BLaER1 treated with 17β-estradiol and CSF1 and Interleukin-3, amounts not matched to agents 10 nM and 100 nM (cell line): ENCODE measurements at regions not wholly inside any gene's neighbourhood (a gene's known extent, or its start where the extent isn't known, plus 50 kb on each side); places are given as distances from the start of the nearest gene placed in this dataset.
A peak's percentile ranks its signal among the peaks of the same experiment; 100 is the strongest.

Source experiments
- H3K27ac ChIP-seq, 11 experiments: shearing (Covaris generic); formaldehyde crosslinking; 2 replicates each; pipeline ENCODE4 v1.8.1; 2022
- H3K27me3 ChIP-seq, 11 experiments: shearing (Covaris generic); formaldehyde crosslinking; 2 replicates each; pipeline ENCODE4 v1.8.1; 2022
- H3K36me3 ChIP-seq, 11 experiments: shearing (Covaris generic); formaldehyde crosslinking; 2 replicates each; pipeline ENCODE4 v1.8.1; 2022
- H3K4me1 ChIP-seq, 10 experiments: shearing (Covaris generic); formaldehyde crosslinking; 2 replicates each; pipeline ENCODE4 v1.8.1; 2022
- H3K4me2 ChIP-seq, 11 experiments: shearing (Covaris generic); formaldehyde crosslinking; 2 replicates each; pipeline ENCODE4 v1.8.1; 2022
- H3K4me3 ChIP-seq, 10 experiments: shearing (Covaris generic); formaldehyde crosslinking; 2 replicates each; pipeline ENCODE4 v1.8.1; 2022
- H3K9ac ChIP-seq, 11 experiments: shearing (Covaris generic); formaldehyde crosslinking; 2 replicates each; pipeline ENCODE4 v1.8.1; 2022
- H3K9me3 ChIP-seq, 11 experiments: shearing (Covaris generic); formaldehyde crosslinking; replicated peaks in 1 of 11; 2 replicates each; pipeline ENCODE4 v1.8.1; 2022
- H4K20me1 ChIP-seq, 11 experiments: shearing (Covaris generic); formaldehyde crosslinking; 2 replicates each; pipeline ENCODE4 v1.8.1; 2022
- Cebpa-rat ChIP-seq, 11 experiments: shearing (Covaris generic); IDR thresholded peaks; 2 replicates each; pipeline ENCODE4 v1.8.1; 2022

DNA sequence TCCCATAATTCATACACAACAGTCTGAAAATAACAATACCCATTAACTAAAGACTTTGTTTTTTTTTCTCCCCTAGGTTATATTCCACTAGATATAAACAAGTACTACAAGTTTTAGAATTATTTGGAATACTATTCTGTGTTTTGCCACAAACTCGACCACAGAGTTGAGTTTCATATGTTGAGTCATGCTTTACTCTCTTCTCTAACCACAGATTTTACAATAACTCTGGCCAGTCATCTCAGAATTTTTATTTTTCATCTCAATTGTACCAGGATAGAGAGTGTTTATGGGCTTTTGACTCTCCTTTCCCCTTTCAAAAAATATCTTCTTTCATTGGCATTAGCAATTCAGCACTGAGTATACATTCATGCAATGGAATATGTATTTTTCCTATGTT is 348.7 kb upstream of the GALNT5 start:
- no peak for TF ChIP-seq Cebpa-rat (IDR thresholded peaks at IDR 0.05)
- no peak overlapping the region for H3K4me3 ChIP-seq
- no peaks in the 10 kb centered on the region for H3K9me3 ChIP-seq
- no peaks in the 10 kb centered on the region for H4K20me1 ChIP-seq
- no peak overlapping the region for H3K9ac ChIP-seq
- no peak overlapping the region for H3K27ac ChIP-seq
- H3K36me3 ChIP-seq, result no peaks in the 10 kb centered on the region
- H3K27me3 ChIP-seq, result peaks cover 0 to 50% (median 0%) of the 10 kb centered on the region in 11 experiments; a peak in 7 of 22 replicates
- H3K4me2 ChIP-seq, result peak overlapping the region in 3 of 11 experiments; percentile 12 to 27 (median 26); a peak in 3 of 22 replicates
- peaks cover 0 to 8% (median 0%) of the 10 kb centered on the region in 10 experiments; a peak in 3 of 20 replicates for H3K4me1 ChIP-seq

DNA sequence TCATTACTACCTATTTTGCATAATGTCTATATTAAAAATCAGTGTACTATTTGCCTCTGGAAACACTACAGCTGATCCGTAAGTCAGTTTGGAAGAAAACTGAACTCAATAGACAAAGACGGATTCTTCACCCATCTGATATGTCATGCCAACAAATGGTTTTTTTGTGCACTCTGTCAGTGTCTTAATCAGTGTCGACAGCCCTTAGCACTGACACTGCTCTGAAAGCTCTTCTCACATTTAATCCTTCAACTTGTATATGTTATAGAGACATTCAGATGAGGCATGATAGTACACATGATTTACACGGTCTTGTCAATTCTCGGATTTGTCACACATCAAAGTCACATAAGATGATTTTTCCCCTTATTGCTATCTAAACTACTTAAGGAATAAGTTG is 347.5 kb upstream of the GALNT5 start:
- H3K4me1 ChIP-seq, result peaks cover 0 to 8% (median 0%) of the 10 kb centered on the region in 10 experiments; a peak in 3 of 20 replicates
- no peak overlapping the region for H3K4me2 ChIP-seq
- H3K27me3 ChIP-seq, result peaks cover 0 to 39% (median 0%) of the 10 kb centered on the region in 11 experiments; a peak in 7 of 22 replicates
- H3K27ac ChIP-seq, result no peak overlapping the region
- no peaks in the 10 kb centered on the region for H3K36me3 ChIP-seq
- no peak overlapping the region for H3K4me3 ChIP-seq
- no peak overlapping the region for H3K9ac ChIP-seq
- no peaks in the 10 kb centered on the region for H4K20me1 ChIP-seq
- TF ChIP-seq Cebpa-rat (IDR thresholded peaks at IDR 0.05), result no peak
- H3K9me3 ChIP-seq, result no peaks in the 10 kb centered on the region

DNA sequence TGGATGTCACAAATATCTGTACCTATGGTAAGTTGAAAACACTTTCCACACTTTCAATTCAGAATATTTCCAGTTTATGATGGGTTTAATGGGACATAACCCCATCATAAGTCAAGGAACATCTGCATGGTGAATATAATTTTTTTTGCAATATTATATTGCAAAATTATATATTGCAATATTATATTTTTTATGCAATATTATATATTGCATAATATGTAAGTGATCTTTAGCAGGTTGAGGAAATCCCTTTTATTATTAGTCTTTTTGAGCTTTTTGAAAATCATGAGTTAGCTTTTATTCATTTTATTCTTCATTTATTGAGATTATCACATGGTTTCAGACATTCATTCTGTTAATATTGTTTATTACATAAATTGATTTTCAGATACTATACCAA is 342.2 kb upstream of the GALNT5 start:
- Histone ChIP-seq H4K20me1 (no peaks in the 10 kb centered on the region), H3K4me3 (no peak overlapping the region), H3K9ac (no peak overlapping the region), H3K9me3 (0 out of 22 replicates have a peak, but pooled peaks cover 0 to 7% (median 0%) of the 10 kb centered on the region in 11 experiments), H3K27me3 (0 out of 22 replicates have a peak, but pooled peaks cover 0 to 5% (median 0%) of the 10 kb centered on the region in 11 experiments), H3K4me1 (no peaks in the 10 kb centered on the region), H3K36me3 (no peaks in the 10 kb centered on the region), H3K4me2 (no peak overlapping the region), H3K27ac (no peak overlapping the region)
- no peak for TF ChIP-seq Cebpa-rat (IDR thresholded peaks at IDR 0.05)

DNA sequence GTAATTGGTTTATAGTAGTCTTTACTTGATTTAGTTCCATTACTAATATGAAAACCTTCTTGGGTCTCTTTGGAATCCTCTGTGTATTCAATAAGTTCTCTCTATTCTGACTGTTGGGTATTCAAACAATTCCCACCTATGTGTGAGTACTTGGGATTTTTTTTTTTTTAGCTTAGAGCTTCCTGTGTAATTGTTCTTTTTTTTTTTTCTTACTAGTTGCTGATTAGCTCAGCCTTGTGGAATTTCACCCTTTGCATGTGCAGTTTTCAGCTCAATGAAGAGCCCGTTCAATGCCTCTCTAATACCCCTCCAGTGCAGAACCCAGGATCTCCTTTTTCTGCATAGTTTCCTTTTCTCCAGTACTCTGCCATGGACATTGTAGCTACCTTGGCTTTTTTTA is 339.1 kb upstream of the GALNT5 start:
- Histone ChIP-seq H3K9me3 (peaks cover 4 to 16% (median 11%) of the 10 kb centered on the region in 11 experiments), H4K20me1 (no peaks in the 10 kb centered on the region), H3K27ac (no peak overlapping the region), H3K4me3 (no peak overlapping the region), H3K9ac (no peak overlapping the region), H3K36me3 (no peaks in the 10 kb centered on the region), H3K4me1 (no peaks in the 10 kb centered on the region), H3K4me2 (no peak overlapping the region), H3K27me3 (no peaks in the 10 kb centered on the region)
- TF ChIP-seq Cebpa-rat (IDR thresholded peaks at IDR 0.05), result no peak

DNA sequence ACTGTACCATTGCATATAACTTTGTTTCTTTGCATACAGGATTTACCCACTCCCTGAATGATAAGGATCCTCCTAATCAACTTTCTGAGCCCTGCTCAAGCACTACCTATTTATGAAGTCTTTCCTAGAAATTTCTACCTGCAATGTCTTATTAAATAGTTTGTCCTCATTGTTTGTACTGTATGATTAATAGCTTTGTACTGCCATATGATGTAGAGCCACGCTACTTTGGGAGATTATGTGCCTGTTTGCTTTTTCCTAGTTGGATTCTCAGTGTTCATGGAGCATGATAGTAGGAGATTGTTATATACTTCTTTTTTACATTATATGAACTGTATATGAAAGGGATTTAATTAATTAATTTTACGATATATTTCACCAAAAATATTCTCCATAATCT is 327.1 kb upstream of the GALNT5 start:
- no peak for TF ChIP-seq Cebpa-rat (IDR thresholded peaks at IDR 0.05)
- H3K36me3 ChIP-seq, result no peaks in the 10 kb centered on the region
- peaks cover 17 to 24% (median 19%) of the 10 kb centered on the region in 11 experiments; a peak in 21 of 22 replicates for H3K9me3 ChIP-seq
- no peaks in the 10 kb centered on the region for H4K20me1 ChIP-seq
- H3K27ac ChIP-seq, result no peak overlapping the region
- no peaks in the 10 kb centered on the region for H3K27me3 ChIP-seq
- H3K4me3 ChIP-seq, result no peak overlapping the region
- H3K4me2 ChIP-seq, result no peak overlapping the region
- no peaks in the 10 kb centered on the region for H3K4me1 ChIP-seq
- no peak overlapping the region for H3K9ac ChIP-seq

DNA sequence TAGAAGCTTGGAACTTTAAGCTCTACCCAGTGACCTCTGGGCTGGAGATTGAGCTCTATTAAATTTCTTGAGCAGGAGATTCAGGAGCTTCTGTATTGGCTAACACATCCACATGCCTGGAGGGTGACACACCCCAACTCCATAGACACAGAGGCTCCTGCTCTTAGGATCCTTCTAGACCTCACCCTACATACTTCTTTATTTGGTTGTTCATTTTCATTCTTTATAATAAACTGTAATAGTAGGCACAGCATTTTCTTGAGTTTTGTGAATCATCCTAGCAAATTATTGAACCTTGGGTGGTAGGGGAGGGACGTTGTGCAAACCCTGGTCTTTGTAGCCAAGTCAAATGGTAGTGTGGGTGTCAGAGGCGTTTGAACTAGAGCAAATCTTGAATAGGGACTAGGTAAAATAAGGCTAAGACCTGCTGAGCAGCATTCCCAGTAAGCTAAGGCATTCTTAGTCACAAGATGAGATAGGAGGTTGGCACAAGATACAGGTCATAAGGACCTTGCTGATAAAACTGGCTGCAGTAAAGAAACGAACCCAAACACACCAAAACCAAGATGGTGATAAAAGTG is 323.8 kb upstream of the GALNT5 start:
- Histone ChIP-seq H3K4me1 (no peaks in the 10 kb centered on the region), H3K9ac (no peak overlapping the region), H3K9me3 (no peaks in the 10 kb centered on the region), H4K20me1 (no peaks in the 10 kb centered on the region), H3K4me3 (no peak overlapping the region), H3K36me3 (no peaks in the 10 kb centered on the region), H3K4me2 (no peak overlapping the region), H3K27ac (no peak overlapping the region), H3K27me3 (no peaks in the 10 kb centered on the region)
- no peak for TF ChIP-seq Cebpa-rat (IDR thresholded peaks at IDR 0.05)

DNA sequence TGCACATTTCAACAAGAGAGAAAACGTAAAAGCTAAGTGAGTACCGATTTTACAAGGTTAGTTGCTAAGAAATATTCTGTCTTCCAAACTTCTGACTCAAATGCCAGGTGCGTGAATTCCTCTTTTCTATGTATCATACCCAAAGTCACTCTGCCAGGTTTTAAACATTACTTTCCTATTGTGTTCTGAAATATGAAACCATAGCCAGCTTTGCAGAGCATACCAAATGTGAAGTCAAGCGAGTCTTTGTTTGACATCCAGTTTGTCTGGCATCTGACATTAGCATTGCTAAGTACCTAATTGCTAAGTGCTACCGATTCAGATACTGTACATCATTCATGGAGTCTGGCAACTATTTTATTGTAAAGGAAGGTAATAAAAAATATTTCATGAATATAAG is 321.9 kb upstream of the GALNT5 start:
- Histone ChIP-seq H3K36me3 (no peaks in the 10 kb centered on the region), H3K4me1 (no peaks in the 10 kb centered on the region), H3K27ac (no peak overlapping the region), H3K4me3 (no peak overlapping the region), H3K4me2 (no peak overlapping the region), H3K9me3 (no peaks in the 10 kb centered on the region), H3K27me3 (no peaks in the 10 kb centered on the region), H4K20me1 (no peaks in the 10 kb centered on the region), H3K9ac (no peak overlapping the region)
- TF ChIP-seq Cebpa-rat (IDR thresholded peaks at IDR 0.05), result no peak

DNA sequence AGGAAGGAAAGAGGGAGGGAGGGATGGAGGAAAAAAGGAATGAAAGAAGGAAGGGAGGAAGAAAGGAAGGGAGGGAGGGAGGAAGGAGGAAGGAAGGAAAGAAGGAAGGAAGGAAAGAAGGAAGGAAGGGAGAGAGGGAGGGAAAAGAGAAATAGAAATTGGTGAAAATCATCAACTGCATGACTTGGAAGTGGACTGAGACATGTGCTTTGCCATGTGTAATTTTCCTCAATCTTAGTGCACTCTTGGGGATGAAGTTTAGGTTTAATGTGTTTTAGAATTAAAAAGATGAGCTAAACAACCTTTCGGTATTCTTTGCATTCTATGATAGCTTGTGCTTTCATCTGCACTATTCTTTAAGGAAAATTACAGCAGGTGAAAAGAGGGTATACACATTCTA is 320.1 kb upstream of the GALNT5 start:
- no peaks in the 10 kb centered on the region for H3K27me3 ChIP-seq
- H3K27ac ChIP-seq, result no peak overlapping the region
- no peaks in the 10 kb centered on the region for H4K20me1 ChIP-seq
- H3K9ac ChIP-seq, result no peak overlapping the region
- H3K9me3 ChIP-seq, result no peaks in the 10 kb centered on the region
- no peak overlapping the region for H3K4me3 ChIP-seq
- no peak overlapping the region for H3K4me2 ChIP-seq
- no peak for TF ChIP-seq Cebpa-rat (IDR thresholded peaks at IDR 0.05)
- no peaks in the 10 kb centered on the region for H3K36me3 ChIP-seq
- no peaks in the 10 kb centered on the region for H3K4me1 ChIP-seq

DNA sequence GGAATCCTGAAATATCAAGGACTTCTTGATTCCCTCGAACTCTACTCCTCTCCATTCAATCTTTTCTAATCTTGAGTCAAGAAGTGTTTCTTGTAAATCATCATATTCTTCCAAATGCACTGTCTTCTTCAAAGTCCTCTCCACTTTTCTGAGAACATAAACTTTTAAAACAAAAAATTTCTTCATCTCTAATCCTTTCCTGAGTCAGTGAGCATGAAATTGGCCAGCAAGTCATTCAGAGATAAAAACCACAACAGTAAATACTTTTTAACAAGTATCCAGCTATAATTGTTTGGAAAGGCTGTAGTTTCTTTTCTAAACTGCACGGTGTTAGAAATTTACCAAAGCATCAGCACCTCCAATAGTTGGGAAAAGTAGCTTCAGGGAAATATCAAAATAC is 312.6 kb upstream of the GALNT5 start:
- H3K4me3 ChIP-seq, result no peak overlapping the region
- H4K20me1 ChIP-seq, result no peaks in the 10 kb centered on the region
- H3K4me2 ChIP-seq, result no peak overlapping the region
- H3K27me3 ChIP-seq, result no peaks in the 10 kb centered on the region
- H3K36me3 ChIP-seq, result no peaks in the 10 kb centered on the region
- no peaks in the 10 kb centered on the region for H3K9me3 ChIP-seq
- H3K9ac ChIP-seq, result no peak overlapping the region
- no peak overlapping the region for H3K27ac ChIP-seq
- no peaks in the 10 kb centered on the region for H3K4me1 ChIP-seq
- no peak for TF ChIP-seq Cebpa-rat (IDR thresholded peaks at IDR 0.05)

DNA sequence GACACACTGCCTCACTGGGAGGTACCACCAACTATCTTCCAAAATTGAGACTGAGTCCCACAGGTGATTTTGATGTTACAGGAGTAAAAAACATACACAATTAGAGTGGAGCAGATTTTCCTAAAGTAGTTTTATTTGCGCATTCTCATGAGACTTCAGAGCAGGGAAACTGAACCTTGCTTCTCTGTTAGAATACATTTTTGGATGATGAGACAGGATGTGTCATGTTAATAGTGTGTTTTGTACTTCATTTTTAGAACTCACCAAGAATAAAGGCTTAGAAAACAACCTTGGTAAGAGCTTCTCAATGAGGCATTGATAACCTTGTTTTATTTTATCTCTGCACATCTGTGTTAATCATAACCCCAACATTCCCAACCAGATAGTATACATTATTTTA is 310.2 kb upstream of the GALNT5 start:
- no peak overlapping the region for H3K4me2 ChIP-seq
- H3K36me3 ChIP-seq, result no peaks in the 10 kb centered on the region
- no peak overlapping the region for H3K27ac ChIP-seq
- no peaks in the 10 kb centered on the region for H4K20me1 ChIP-seq
- TF ChIP-seq Cebpa-rat (IDR thresholded peaks at IDR 0.05), result no peak
- H3K4me3 ChIP-seq, result no peak overlapping the region
- H3K27me3 ChIP-seq, result no peaks in the 10 kb centered on the region
- H3K4me1 ChIP-seq, result no peaks in the 10 kb centered on the region
- peaks cover 0 to 13% (median 0%) of the 10 kb centered on the region in 11 experiments; a peak in 3 of 22 replicates for H3K9me3 ChIP-seq
- no peak overlapping the region for H3K9ac ChIP-seq
